ENCODE measurements at regions not wholly inside any gene's neighbourhood (a gene's known extent, or its start where the extent isn't known, plus 50 kb on each side); places are given as distances from the start of the nearest gene placed in this dataset.
A peak's percentile ranks its signal among the peaks of the same experiment; 100 is the strongest.

GRCh38 chr11:127136438-127136837 is 135.9 kb upstream of the KIRREL3 start:
- intact Hi-C loops (cut with micrococcal nuclease; ENCODE audit: unreplicated experiment) = no loop called here
- ChIA-PET CTCF (ENCODE audit: unreplicated experiment) (no interaction called here), POLR2A (no interaction called here)
- no peak for DNase-seq (ENCODE audit: low spot score)
- Histone ChIP-seq H3K9me2 (ENCODE audit: insufficient read depth, low read length) (no peaks in the 10 kb centered on the region), H3K4me2 (ENCODE audit: low read length) (no peak overlapping the region), H3K36me3 (ENCODE audit: insufficient read depth, low read length) (no peaks in the 10 kb centered on the region), H3K4me3 (ENCODE audit: low read depth, low read length, poor library complexity, severe bottlenecking) (no peak overlapping the region), H3K4me1 (ENCODE audit: insufficient read depth, low read length, poor library complexity, severe bottlenecking) (no peaks in the 10 kb centered on the region), H3K27ac (ENCODE audit: low read depth, low read length, poor library complexity, severe bottlenecking) (no peak overlapping the region), H4K20me1 (ENCODE audit: insufficient read depth, low read length) (no peaks in the 10 kb centered on the region), H2AFZ (ENCODE audit: low read length) (no peak overlapping the region), H3K9me3 (ENCODE audit: low read length) (no peaks in the 10 kb centered on the region), H3K79me2 (ENCODE audit: insufficient read depth, low read depth, low read length) (no peaks in the 10 kb centered on the region)
- TF ChIP-seq EZH2phosphoT487 (IDR thresholded peaks at IDR 0.05; ENCODE audit: borderline replicate concordance, low read depth, low read length) (no peak), CTCF (conservative IDR thresholded peaks at IDR 0.05; ENCODE audit: low read length) (peak; percentile 50)
- no TSS peak for BruUV-seq (replicated peaks)

GRCh38 chr11:127135256-127135655 is 134.7 kb upstream of the KIRREL3 start:
- ChIA-PET CTCF (ENCODE audit: unreplicated experiment) (no interaction called here), POLR2A (interaction anchor here (0.6 kb wide), 1 partner anchor 1695 kb away, joined by 3 read pairs; no protein-coding TSS in a partner anchor)
- Histone ChIP-seq H3K9me2 (ENCODE audit: insufficient read depth, low read length) (no peaks in the 10 kb centered on the region), H3K4me1 (ENCODE audit: insufficient read depth, low read length, poor library complexity, severe bottlenecking) (no peaks in the 10 kb centered on the region), H3K36me3 (ENCODE audit: insufficient read depth, low read length) (no peaks in the 10 kb centered on the region), H3K4me3 (ENCODE audit: low read depth, low read length, poor library complexity, severe bottlenecking) (no peak overlapping the region), H2AFZ (ENCODE audit: low read length) (no peak overlapping the region), H3K79me2 (ENCODE audit: insufficient read depth, low read depth, low read length) (no peaks in the 10 kb centered on the region), H3K27ac (ENCODE audit: low read depth, low read length, poor library complexity, severe bottlenecking) (no peak overlapping the region), H3K4me2 (ENCODE audit: low read length) (no peak overlapping the region), H3K9me3 (ENCODE audit: low read length) (no peaks in the 10 kb centered on the region), H4K20me1 (ENCODE audit: insufficient read depth, low read length) (no peaks in the 10 kb centered on the region)
- DNase-seq (ENCODE audit: low spot score) = no peak
- intact Hi-C loops (cut with micrococcal nuclease; ENCODE audit: unreplicated experiment) = no loop called here
- no TSS peak for BruUV-seq (replicated peaks)
- TF ChIP-seq CTCF (conservative IDR thresholded peaks at IDR 0.05; ENCODE audit: low read length) = no peak
- TF ChIP-seq EZH2phosphoT487 (IDR thresholded peaks at IDR 0.05; ENCODE audit: borderline replicate concordance, low read depth, low read length) = no peak

- Histone ChIP-seq H4K20me1 (ENCODE audit: insufficient read depth, low read length) (no peaks in the 10 kb centered on the region), H3K4me3 (ENCODE audit: low read depth, low read length, poor library complexity, severe bottlenecking) (no peak overlapping the region), H3K4me1 (ENCODE audit: insufficient read depth, low read length, poor library complexity, severe bottlenecking) (no peaks in the 10 kb centered on the region), H3K36me3 (ENCODE audit: insufficient read depth, low read length) (no peaks in the 10 kb centered on the region), H3K79me2 (ENCODE audit: insufficient read depth, low read depth, low read length) (no peaks in the 10 kb centered on the region), H2AFZ (ENCODE audit: low read length) (no peak overlapping the region), H3K27ac (ENCODE audit: low read depth, low read length, poor library complexity, severe bottlenecking) (no peak overlapping the region), H3K9me2 (ENCODE audit: insufficient read depth, low read length) (no peaks in the 10 kb centered on the region), H3K9me3 (ENCODE audit: low read length) (no peaks in the 10 kb centered on the region), H3K4me2 (ENCODE audit: low read length) (no peak overlapping the region)
- ChIA-PET CTCF (ENCODE audit: unreplicated experiment) (no interaction called here), POLR2A (no interaction called here)
- BruUV-seq (replicated peaks) = no TSS peak
- no peak for TF ChIP-seq EZH2phosphoT487 (IDR thresholded peaks at IDR 0.05; ENCODE audit: borderline replicate concordance, low read depth, low read length)
- no peak for TF ChIP-seq CTCF (conservative IDR thresholded peaks at IDR 0.05; ENCODE audit: low read length)
- intact Hi-C loops (cut with micrococcal nuclease; ENCODE audit: unreplicated experiment) = no loop called here
- DNase-seq (ENCODE audit: low spot score) = no peak
Observed at GRCh38 chr11:127133061-127133460, 132.5 kb upstream of the KIRREL3 start.
